Gastrocnemius medialis (tissue), 4 donors: ENCODE measurements at regions not wholly inside any gene's neighbourhood (a gene's known extent, or its start where the extent isn't known, plus 50 kb on each side); places are given as distances from the start of the nearest gene placed in this dataset.

Experiments
- POLR2A ChIP-seq, 2 donors: fragments of 450-650 bp; IDR thresholded peaks; one replicate each; pipeline ENCODE4 v1.6.1; 2017; ENCODE audit warnings: antibody characterized with exemption in 2 of 2, mild to moderate bottlenecking in 2 of 2, moderate library complexity in 2 of 2
- TF ChIP-seq, protein P1 (sequence below), 5 experiments: fragments of 450-650 bp in 3 of 5; fragments of 200-600 bp in 2 of 5; sonication (generic) in 2 of 5; IDR thresholded peaks in 4 of 5; conservative IDR thresholded peaks in 1 of 5; 1 replicate in 4 of 5; 2 replicates in 1 of 5; pipeline ENCODE4 v1.5.1; 2016 to 2019; ENCODE audit warnings: antibody characterized with exemption in 5 of 5, mild to moderate bottlenecking in 3 of 5, moderate library complexity in 3 of 5

- TF ChIP-seq, protein P1, sequence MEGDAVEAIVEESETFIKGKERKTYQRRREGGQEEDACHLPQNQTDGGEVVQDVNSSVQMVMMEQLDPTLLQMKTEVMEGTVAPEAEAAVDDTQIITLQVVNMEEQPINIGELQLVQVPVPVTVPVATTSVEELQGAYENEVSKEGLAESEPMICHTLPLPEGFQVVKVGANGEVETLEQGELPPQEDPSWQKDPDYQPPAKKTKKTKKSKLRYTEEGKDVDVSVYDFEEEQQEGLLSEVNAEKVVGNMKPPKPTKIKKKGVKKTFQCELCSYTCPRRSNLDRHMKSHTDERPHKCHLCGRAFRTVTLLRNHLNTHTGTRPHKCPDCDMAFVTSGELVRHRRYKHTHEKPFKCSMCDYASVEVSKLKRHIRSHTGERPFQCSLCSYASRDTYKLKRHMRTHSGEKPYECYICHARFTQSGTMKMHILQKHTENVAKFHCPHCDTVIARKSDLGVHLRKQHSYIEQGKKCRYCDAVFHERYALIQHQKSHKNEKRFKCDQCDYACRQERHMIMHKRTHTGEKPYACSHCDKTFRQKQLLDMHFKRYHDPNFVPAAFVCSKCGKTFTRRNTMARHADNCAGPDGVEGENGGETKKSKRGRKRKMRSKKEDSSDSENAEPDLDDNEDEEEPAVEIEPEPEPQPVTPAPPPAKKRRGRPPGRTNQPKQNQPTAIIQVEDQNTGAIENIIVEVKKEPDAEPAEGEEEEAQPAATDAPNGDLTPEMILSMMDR (IDR thresholded peaks at IDR 0.05 in 4 of 5, conservative IDR thresholded peaks at IDR 0.05 in 1 of 5): no peak
- no peak for TF ChIP-seq POLR2A (IDR thresholded peaks at IDR 0.05)
Measured at GRCh38 chr6:91240878-91241603, 654.2 kb upstream of the MAP3K7 start.
